ENCODE measurements at regions not wholly inside any gene's neighbourhood (a gene's known extent, or its start where the extent isn't known, plus 50 kb on each side); places are given as distances from the start of the nearest gene placed in this dataset.

DNA sequence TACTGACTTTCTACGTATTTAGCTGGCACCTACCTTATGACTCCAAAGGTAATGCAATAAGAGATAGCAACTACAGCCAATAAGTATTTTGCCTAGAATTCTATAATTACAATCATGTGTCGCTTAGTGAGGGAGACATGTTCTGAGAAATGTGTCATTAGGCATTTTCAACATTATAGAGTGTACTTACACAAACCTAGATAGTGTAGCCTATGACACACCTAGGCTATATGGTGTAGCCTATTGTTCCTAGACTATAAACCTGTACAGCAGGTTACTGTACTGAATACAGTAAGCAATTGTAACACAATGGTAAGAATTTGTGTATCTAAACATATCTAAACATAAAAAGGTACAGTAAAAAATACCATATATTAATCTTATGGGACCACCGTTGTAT is 363.4 kb upstream of the DPH6 start:
- TF ChIP-seq, protein P1, sequence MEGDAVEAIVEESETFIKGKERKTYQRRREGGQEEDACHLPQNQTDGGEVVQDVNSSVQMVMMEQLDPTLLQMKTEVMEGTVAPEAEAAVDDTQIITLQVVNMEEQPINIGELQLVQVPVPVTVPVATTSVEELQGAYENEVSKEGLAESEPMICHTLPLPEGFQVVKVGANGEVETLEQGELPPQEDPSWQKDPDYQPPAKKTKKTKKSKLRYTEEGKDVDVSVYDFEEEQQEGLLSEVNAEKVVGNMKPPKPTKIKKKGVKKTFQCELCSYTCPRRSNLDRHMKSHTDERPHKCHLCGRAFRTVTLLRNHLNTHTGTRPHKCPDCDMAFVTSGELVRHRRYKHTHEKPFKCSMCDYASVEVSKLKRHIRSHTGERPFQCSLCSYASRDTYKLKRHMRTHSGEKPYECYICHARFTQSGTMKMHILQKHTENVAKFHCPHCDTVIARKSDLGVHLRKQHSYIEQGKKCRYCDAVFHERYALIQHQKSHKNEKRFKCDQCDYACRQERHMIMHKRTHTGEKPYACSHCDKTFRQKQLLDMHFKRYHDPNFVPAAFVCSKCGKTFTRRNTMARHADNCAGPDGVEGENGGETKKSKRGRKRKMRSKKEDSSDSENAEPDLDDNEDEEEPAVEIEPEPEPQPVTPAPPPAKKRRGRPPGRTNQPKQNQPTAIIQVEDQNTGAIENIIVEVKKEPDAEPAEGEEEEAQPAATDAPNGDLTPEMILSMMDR (IDR thresholded peaks at IDR 0.05): no peak
- TF ChIP-seq POLR2A (IDR thresholded peaks at IDR 0.05): no peak

Data from lower leg skin (tissue), 3 donors.